CD4-positive, alpha-beta memory T cell (primary cell): ENCODE measurements at regions not wholly inside any gene's neighbourhood (a gene's known extent, or its start where the extent isn't known, plus 50 kb on each side); places are given as distances from the start of the nearest gene placed in this dataset.

ENCODE experiments used
- CTCF ChIA-PET: fragments of 350-600 bp; sonication (Branson Sonifier 250); formaldehyde crosslinking; loops from one replicate; lab custom pipeline; 2021; ENCODE audit warnings: inconsistent platforms; ENCODE audit not compliant: partially characterized antibody; lab: Charles Lee
- POLR2A ChIA-PET: fragments of 350-600 bp; sonication (Branson Sonifier 250); formaldehyde crosslinking; loops from one replicate; lab custom pipeline; 2021; ENCODE audit not compliant: partially characterized antibody; lab: Charles Lee
- DNase-seq, 5 donors: peaks; one replicate each; pipeline versions ENCODE4 v3.0.0 to v3.0.0-alpha.2; 2020 to 2022; ENCODE audit warnings: mixed read lengths in 1 of 5
- H3K27ac ChIP-seq: one replicate; pipeline ENCODE4 v1.7.0; 2013; ENCODE audit warnings: low read depth, low read length
- H3K27me3 ChIP-seq: 2 replicates; pipeline ENCODE4 v1.7.0; 2013; ENCODE audit warnings: mild to moderate bottlenecking, low read length, moderate library complexity; ENCODE audit not compliant: insufficient read depth
- H3K36me3 ChIP-seq: 2 replicates; pipeline ENCODE4 v1.7.0; 2013; ENCODE audit warnings: mild to moderate bottlenecking, low read length, moderate library complexity; ENCODE audit not compliant: insufficient read depth
- H3K4me1 ChIP-seq: 2 replicates; pipeline ENCODE4 v1.7.0; 2013; ENCODE audit warnings: mild to moderate bottlenecking, low read length, moderate library complexity; ENCODE audit not compliant: insufficient read depth
- H3K4me3 ChIP-seq, 2 donors: one replicate each; pipeline ENCODE4 v1.7.0; 2013; ENCODE audit warnings: low read length in 2 of 2, mild to moderate bottlenecking in 1 of 2
- H3K9me3 ChIP-seq, 2 donors: one replicate each; pipeline ENCODE4 v1.7.0; 2013; ENCODE audit warnings: low read length in 2 of 2, control low read depth in 1 of 2; ENCODE audit not compliant: control insufficient read depth in 1 of 2
- H3K27ac Mint-ChIP-seq, 7 donors: one replicate each; pipeline ENCODE4 v1.8.0; 2020 to 2021; ENCODE audit warnings: mixed read lengths in 7 of 7, mild to moderate bottlenecking in 6 of 7, inconsistent platforms in 3 of 7, moderate library complexity in 3 of 7
- H3K27me3 Mint-ChIP-seq, 2 donors: one replicate each; pipeline ENCODE4 v1.8.0; 2020 to 2021; ENCODE audit warnings: mixed read lengths in 2 of 2
- H3K36me3 Mint-ChIP-seq, 2 donors: one replicate each; pipeline ENCODE4 v1.8.0; 2020 to 2021; ENCODE audit warnings: mixed read lengths in 2 of 2, inconsistent platforms in 1 of 2, mild to moderate bottlenecking in 1 of 2
- H3K4me1 Mint-ChIP-seq, 4 donors: one replicate each; pipeline ENCODE4 v1.8.0; 2020 to 2021; ENCODE audit warnings: mixed read lengths in 4 of 4, mild to moderate bottlenecking in 1 of 4
- H3K4me3 Mint-ChIP-seq, 8 donors: one replicate each; pipeline ENCODE4 v1.8.0; 2020 to 2021; ENCODE audit warnings: mixed read lengths in 8 of 8, mild to moderate bottlenecking in 7 of 8, moderate library complexity in 6 of 8, inconsistent platforms in 3 of 8
- H3K9me3 Mint-ChIP-seq, 8 donors: one replicate each; pipeline ENCODE4 v1.8.0; 2020 to 2021; ENCODE audit warnings: mixed read lengths in 8 of 8, mild to moderate bottlenecking in 5 of 8, inconsistent platforms in 3 of 8, moderate library complexity in 1 of 8
- intact Hi-C: fragments of 100-400 bp; cut with micrococcal nuclease; formaldehyde crosslinking; loops from one replicate; pipeline ENCODE4 v1.15.1; 2023

DNA sequence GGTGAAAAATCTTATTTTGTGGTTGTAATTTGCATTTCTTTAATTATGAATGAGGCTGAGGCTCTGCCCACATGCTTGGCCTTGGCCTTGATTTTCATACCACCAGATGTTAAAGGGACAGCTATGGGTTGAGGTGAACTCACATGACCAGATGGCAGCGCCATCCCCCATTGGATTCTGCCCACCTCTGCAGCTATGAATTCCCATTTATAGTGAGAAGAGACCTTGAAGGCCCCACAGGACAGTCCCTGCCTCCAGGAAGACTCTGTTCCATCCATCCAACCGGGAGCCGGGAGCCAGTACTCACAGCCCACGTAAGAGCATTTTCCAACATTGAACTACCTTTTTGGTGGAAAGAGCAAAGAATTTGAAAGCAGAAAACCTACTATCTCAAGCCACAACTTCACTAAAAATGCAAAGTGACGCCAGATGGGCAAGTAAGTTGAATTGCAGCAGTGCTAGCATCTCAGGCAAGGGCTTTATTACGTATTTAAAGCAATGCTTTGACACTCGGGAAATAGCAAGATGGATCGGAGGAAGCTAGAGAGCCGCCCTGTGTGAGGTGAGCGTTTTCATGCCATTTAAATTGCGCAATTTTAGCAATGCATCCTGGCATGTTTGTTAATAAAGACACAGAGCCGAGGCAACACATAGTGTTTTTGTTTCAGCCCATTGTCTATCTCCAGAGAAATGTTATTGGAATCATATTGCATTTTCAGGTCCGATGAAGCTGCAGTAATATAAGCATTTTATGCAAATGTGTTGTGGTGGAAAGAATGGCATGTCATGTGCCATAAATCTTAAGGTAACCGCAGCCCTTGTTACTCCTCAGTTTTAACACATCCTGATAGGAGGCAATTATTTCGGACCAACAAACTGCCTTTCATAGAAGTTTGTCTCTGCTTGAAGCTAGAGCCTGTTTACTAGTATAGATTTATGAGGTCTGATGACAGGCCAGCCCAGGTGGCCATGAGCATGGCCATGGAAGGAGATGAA lies 273.4 kb upstream of the TNRC6C start:
- no peaks in the 10 kb centered on the region for H3K27me3 Mint-ChIP-seq
- no peak for DNase-seq
- H3K27me3 ChIP-seq: no peaks in the 10 kb centered on the region
- peaks cover 0 to 1% (median 0%) of the 10 kb centered on the region in 8 donors for H3K9me3 Mint-ChIP-seq
- peaks cover under 1% of the 10 kb centered on the region in 4 donors for H3K4me1 Mint-ChIP-seq
- H3K27ac ChIP-seq: no peak overlapping the region
- H3K4me3 Mint-ChIP-seq: no peak overlapping the region
- H3K4me3 ChIP-seq: no peak overlapping the region
- peaks cover under 1% of the 10 kb centered on the region for H3K4me1 ChIP-seq
- no peaks in the 10 kb centered on the region for H3K9me3 ChIP-seq
- intact Hi-C loops: no loop called here
- no peak overlapping the region for H3K27ac Mint-ChIP-seq
- ChIA-PET POLR2A (no interaction called here), CTCF (no interaction called here)
- H3K36me3 Mint-ChIP-seq: no peaks in the 10 kb centered on the region
- H3K36me3 ChIP-seq: no peaks in the 10 kb centered on the region

DNA sequence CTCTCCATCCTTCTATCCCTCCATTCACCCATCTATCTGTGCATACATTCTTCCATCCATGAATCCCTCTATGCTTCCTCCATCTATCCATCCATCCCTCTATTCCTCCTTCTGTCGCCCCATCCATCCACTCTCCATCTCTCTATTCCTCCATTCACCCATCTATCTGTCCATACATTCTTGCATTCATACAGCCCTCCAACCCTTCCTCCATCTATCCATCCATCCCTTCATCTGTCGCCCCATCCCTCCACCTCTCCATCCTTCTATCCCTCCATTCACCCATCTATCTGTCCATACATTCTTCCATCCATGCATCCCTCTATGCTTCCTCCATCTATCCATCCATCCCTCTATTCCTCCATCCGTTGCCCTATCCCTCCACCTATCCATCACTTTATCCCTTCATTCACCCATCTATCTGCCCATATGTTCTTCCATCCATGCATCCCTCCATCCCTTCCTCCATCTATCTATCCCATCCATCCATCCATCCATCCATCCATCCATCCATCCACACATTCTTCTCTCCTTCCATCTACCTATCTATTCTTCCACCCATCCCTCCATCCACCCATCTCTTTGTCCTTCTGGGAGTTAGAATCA lies 272.5 kb upstream of the TNRC6C start:
- ChIA-PET POLR2A (interaction anchor here (1.2 kb wide), 1 partner anchor 19 kb away, joined by 3 read pairs; no protein-coding TSS in a partner anchor), CTCF (no interaction called here)
- peaks cover 3 to 10% (median 9%) of the 10 kb centered on the region in 4 donors for H3K4me1 Mint-ChIP-seq
- H3K4me3 Mint-ChIP-seq: no peak overlapping the region
- Histone ChIP-seq H3K27me3 (no peaks in the 10 kb centered on the region), H3K27ac (no peak overlapping the region), H3K36me3 (no peaks in the 10 kb centered on the region), H3K9me3 (no peaks in the 10 kb centered on the region), H3K4me1 (peaks cover 9% of the 10 kb centered on the region), H3K4me3 (no peak overlapping the region)
- DNase-seq: no peak
- H3K36me3 Mint-ChIP-seq: no peaks in the 10 kb centered on the region
- H3K9me3 Mint-ChIP-seq: peaks cover 0 to 1% (median 0%) of the 10 kb centered on the region in 8 donors
- intact Hi-C loops: no loop called here
- H3K27me3 Mint-ChIP-seq: no peaks in the 10 kb centered on the region
- H3K27ac Mint-ChIP-seq: peak overlapping the region in 2 of 7 donors; percentile 3 to 65

DNA sequence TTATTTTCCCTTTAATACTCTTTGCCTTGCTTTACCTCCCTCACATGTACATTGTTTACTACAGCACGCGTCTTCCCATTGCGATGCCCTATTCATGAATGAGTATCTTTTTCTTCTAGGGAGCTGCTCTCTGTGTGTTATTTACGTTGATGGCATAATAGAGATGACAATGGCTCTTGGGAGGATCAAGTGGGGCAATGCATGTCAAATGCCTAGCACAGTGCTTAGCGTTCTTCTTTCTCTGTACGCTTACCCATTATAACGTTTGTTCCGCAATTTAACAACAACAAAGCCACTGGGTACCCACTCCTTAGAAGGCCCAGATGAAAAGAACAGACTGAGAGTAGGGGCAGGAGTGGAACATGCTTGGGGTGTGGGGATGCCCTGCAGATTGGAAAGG lies 271.6 kb upstream of the TNRC6C start:
- no peak overlapping the region for H3K27ac Mint-ChIP-seq
- ChIA-PET CTCF (no interaction called here), POLR2A (interaction anchor here (1.2 kb wide), 1 partner anchor 20 kb away, joined by 3 read pairs; no protein-coding TSS in a partner anchor)
- Histone ChIP-seq H3K27ac (no peak overlapping the region), H3K36me3 (no peaks in the 10 kb centered on the region), H3K4me1 (peaks cover 19% of the 10 kb centered on the region), H3K27me3 (no peaks in the 10 kb centered on the region), H3K9me3 (no peaks in the 10 kb centered on the region), H3K4me3 (no peak overlapping the region)
- H3K4me1 Mint-ChIP-seq: peaks cover 7 to 19% (median 17%) of the 10 kb centered on the region in 4 donors
- DNase-seq: no peak
- no peak overlapping the region for H3K4me3 Mint-ChIP-seq
- intact Hi-C loops: no loop called here
- H3K9me3 Mint-ChIP-seq: peaks cover 0 to 1% (median 0%) of the 10 kb centered on the region in 8 donors
- H3K36me3 Mint-ChIP-seq: no peaks in the 10 kb centered on the region
- H3K27me3 Mint-ChIP-seq: peaks cover 0 to 1% of the 10 kb centered on the region in 2 donors

DNA sequence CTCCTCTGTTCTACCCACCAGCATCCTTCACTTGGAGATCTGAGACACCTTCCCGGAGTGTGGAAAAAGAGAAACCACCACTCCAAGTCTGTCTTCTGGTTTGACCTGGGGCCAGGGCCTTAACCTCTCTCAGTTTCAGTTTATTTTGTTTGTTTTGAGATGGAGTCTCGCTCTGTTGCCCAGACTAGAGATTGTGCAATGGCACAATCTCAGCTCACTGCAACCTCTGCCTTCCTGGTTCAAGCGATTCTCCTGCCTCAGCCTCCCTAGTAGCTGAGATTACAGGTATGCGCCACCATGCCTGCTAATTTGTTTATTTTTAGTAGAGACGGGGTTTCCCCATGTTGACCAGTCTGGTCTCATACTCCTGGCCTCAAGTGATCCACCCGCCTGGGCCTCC lies 271.1 kb upstream of the TNRC6C start:
- CTCF ChIA-PET: no interaction called here
- Histone ChIP-seq H3K4me1 (peaks cover 23% of the 10 kb centered on the region), H3K9me3 (no peaks in the 10 kb centered on the region), H3K27ac (no peak overlapping the region), H3K27me3 (no peaks in the 10 kb centered on the region), H3K36me3 (no peaks in the 10 kb centered on the region), H3K4me3 (no peak overlapping the region)
- H3K36me3 Mint-ChIP-seq: no peaks in the 10 kb centered on the region
- POLR2A ChIA-PET: no interaction called here
- peaks cover 0 to 1% (median 0%) of the 10 kb centered on the region in 8 donors for H3K9me3 Mint-ChIP-seq
- H3K4me1 Mint-ChIP-seq: peaks cover 10 to 24% (median 22%) of the 10 kb centered on the region in 4 donors
- no peak overlapping the region for H3K4me3 Mint-ChIP-seq
- DNase-seq: no peak
- peaks cover 2 to 3% of the 10 kb centered on the region in 2 donors for H3K27me3 Mint-ChIP-seq
- intact Hi-C loops: no loop called here
- H3K27ac Mint-ChIP-seq: no peak overlapping the region

DNA sequence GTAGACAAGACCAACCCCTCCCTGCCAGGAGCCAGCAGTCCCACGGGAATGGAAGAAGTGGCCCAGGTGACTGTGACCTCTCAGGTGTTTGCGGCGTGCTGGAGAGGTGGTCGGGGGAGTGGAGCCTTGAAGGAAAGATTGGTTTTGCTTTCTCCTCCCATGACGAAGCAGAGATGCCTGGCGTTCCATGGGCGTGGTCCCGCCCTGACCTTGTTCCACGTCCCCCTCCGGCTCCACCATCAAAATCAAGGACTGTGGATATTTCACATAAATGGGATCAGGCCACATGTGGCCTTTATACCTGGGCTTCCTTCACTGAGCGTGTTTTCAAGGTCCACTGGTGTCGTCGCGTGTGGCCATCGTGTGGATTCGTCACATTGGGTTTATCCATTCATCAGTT lies 270.6 kb upstream of the TNRC6C start:
- Mint-ChIP-seq H3K27ac (no peak overlapping the region), H3K4me3 (no peak overlapping the region)

DNA sequence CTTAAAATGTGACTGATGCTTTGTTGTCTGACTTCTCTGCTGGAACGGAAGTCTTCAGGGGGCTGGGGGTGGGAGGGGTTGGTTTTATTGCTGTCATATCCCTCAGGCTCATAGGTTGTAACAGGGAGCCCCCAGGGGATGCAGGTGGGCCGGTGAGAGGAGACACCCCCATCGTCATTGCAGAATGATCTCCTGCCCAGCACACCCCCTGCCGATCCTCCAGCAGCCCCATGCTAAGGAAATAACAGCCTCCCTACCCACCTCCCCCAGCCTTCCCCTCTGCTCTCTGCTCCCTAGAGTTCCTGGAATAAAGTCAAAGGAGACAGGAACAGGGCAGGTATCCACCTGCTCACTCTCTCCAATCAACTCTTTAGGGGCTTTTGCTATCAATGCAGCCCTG lies 270.1 kb upstream of the TNRC6C start:
- H3K4me3 Mint-ChIP-seq: no peak overlapping the region
- H3K4me1 Mint-ChIP-seq: peaks cover 15 to 33% (median 28%) of the 10 kb centered on the region in 4 donors
- DNase-seq: no peak
- H3K9me3 Mint-ChIP-seq: no peaks in the 10 kb centered on the region
- Histone ChIP-seq H3K9me3 (no peaks in the 10 kb centered on the region), H3K36me3 (no peaks in the 10 kb centered on the region), H3K27ac (no peak overlapping the region), H3K4me1 (peaks cover 30% of the 10 kb centered on the region), H3K4me3 (no peak overlapping the region), H3K27me3 (no peaks in the 10 kb centered on the region)
- intact Hi-C loops: no loop called here
- no peaks in the 10 kb centered on the region for H3K36me3 Mint-ChIP-seq
- ChIA-PET CTCF (no interaction called here), POLR2A (no interaction called here)
- peaks cover 3% of the 10 kb centered on the region in 2 donors for H3K27me3 Mint-ChIP-seq
- H3K27ac Mint-ChIP-seq: no peak overlapping the region

More for the DNA sequence above, 270.6 kb upstream of the TNRC6C start:
- Histone ChIP-seq H3K4me3 (no peak overlapping the region), H3K27me3 (no peaks in the 10 kb centered on the region), H3K9me3 (no peaks in the 10 kb centered on the region), H3K27ac (no peak overlapping the region), H3K4me1 (peaks cover 27% of the 10 kb centered on the region), H3K36me3 (no peaks in the 10 kb centered on the region)
- CTCF ChIA-PET: no interaction called here
- no peaks in the 10 kb centered on the region for H3K9me3 Mint-ChIP-seq
- H3K36me3 Mint-ChIP-seq: no peaks in the 10 kb centered on the region
- H3K4me1 Mint-ChIP-seq: peaks cover 15 to 29% (median 26%) of the 10 kb centered on the region in 4 donors
- intact Hi-C loops: no loop called here
- peaks cover 3% of the 10 kb centered on the region in 2 donors for H3K27me3 Mint-ChIP-seq
- no peak for DNase-seq
- POLR2A ChIA-PET: no interaction called here
